ENCODE measurements at regions not wholly inside any gene's neighbourhood (a gene's known extent, or its start where the extent isn't known, plus 50 kb on each side); places are given as distances from the start of the nearest gene placed in this dataset.

DNA sequence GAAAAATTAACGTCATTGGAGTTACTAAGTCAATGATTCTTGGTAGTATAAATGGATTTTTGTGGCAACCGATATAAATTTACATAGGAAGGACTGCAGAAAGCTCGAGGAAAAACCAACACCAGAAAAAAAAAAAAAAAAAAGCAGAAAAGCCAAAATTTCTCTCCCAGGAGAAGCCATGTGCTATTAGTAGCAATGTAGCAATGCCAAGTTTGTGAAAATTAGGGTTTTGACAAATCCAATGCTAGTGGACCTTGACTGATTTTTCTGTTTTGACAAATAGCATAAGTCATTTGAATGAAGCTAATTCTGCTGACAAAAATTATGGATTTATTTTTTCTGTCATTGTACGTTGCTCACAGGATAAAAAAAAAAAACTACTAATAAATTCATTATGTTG is 1561.9 kb downstream of the MRPL39 start:
- TF ChIP-seq CTCF (IDR thresholded peaks at IDR 0.05), result no peak
- DNase-seq (ENCODE audit: low spot score in 2 of 2), result no peak
- H3K4me3 ChIP-seq (ENCODE audit: low read depth, poor library complexity, severe bottlenecking), result no peak overlapping the region
- intact Hi-C loops (cut with DNase I; ENCODE audit: low total_unique reads), result no loop called here
- 52 to 56% methylated on average over 4 of the region's 4 CpGs for WGBS, 2 donors

DNA sequence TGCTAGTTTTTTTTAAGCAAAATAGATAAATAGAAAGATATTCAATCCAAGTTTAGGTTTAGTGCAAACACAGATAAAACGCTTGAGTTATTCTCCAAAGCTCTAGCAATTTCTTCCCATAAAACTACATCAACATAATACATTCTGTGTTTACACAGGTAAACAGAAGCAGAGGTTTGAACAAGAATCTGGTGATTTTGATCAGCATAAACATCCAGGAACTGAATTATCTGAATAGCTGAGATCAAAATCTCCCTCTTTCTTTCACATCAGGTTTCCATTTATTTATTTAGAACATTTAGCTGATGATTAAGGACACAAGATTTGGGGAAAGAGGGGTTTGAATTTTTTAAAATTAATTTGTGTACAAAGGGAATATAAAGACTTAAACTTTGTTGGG is 1564.6 kb downstream of the MRPL39 start:
- H3K4me3 ChIP-seq (ENCODE audit: low read depth, poor library complexity, severe bottlenecking), result no peak overlapping the region
- no peak for DNase-seq (ENCODE audit: low spot score in 2 of 2)
- intact Hi-C loops (cut with DNase I; ENCODE audit: low total_unique reads), result no loop called here
- TF ChIP-seq CTCF (IDR thresholded peaks at IDR 0.05) (no peak), POLR2A (IDR thresholded peaks at IDR 0.05) (no peak)
- 76 to 81% methylated on average over 1 of the region's 1 CpG for WGBS, 2 donors

DNA sequence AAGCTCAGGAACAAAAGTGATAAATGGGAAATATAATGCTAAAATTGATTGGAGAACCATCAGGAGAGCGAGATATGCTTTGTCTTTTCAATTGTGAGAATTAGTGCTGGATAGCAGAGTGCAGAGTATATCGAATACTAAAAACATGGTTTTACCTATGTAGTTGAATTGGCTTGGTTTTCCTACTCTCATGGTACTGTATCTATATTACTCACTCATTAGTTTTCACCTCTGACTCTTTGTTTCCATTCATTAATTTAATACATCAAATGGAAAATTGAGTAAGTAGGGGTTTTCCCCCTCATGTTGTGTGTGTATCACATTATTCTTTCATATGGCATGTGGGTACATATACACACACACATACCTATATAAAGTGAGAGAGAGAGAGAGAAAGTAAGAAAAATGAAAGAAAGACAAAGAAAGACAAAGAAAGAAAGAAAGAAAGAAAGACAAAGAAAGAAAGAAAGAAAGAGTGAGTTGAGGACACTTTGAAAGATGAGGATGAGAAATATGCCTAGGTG is 1574.5 kb downstream of the MRPL39 start:
- no peak overlapping the region for H3K4me3 ChIP-seq (ENCODE audit: low read depth, poor library complexity, severe bottlenecking)
- intact Hi-C loops (cut with DNase I; ENCODE audit: low total_unique reads), result no loop called here
- TF ChIP-seq CTCF (IDR thresholded peaks at IDR 0.05), result no peak
- TF ChIP-seq POLR2A (IDR thresholded peaks at IDR 0.05), result no peak
- DNase-seq (ENCODE audit: low spot score in 2 of 2), result no peak
- WGBS, 2 donors, result 46 to 50% methylated on average over 2 of the region's 2 CpGs

- WGBS, 2 donors, result 48 to 61% methylated on average over 4 of the region's 4 CpGs
- no peak overlapping the region for H3K4me3 ChIP-seq (ENCODE audit: low read depth, poor library complexity, severe bottlenecking)
- intact Hi-C loops (cut with DNase I; ENCODE audit: low total_unique reads), result no loop called here
- no peak for DNase-seq (ENCODE audit: low spot score in 2 of 2)
- TF ChIP-seq CTCF (IDR thresholded peaks at IDR 0.05), result no peak
- TF ChIP-seq POLR2A (IDR thresholded peaks at IDR 0.05), result no peak
Measured at GRCh38 chr21:24027396-24027795, 1579.9 kb downstream of the MRPL39 start.

GRCh38 chr21:24025101-24025500 is 1582.2 kb downstream of the MRPL39 start:
- WGBS, 2 donors, result 13 to 16% methylated on average over 3 of the region's 3 CpGs
- TF ChIP-seq POLR2A (IDR thresholded peaks at IDR 0.05) (no peak), CTCF (IDR thresholded peaks at IDR 0.05) (no peak)
- H3K4me3 ChIP-seq (ENCODE audit: low read depth, poor library complexity, severe bottlenecking), result no peak overlapping the region
- DNase-seq (ENCODE audit: low spot score in 2 of 2), result no peak
- intact Hi-C loops (cut with DNase I; ENCODE audit: low total_unique reads), result no loop called here

GRCh38 chr21:24023936-24024335 is 1583.3 kb downstream of the MRPL39 start:
- intact Hi-C loops (cut with DNase I; ENCODE audit: low total_unique reads), result no loop called here
- TF ChIP-seq CTCF (IDR thresholded peaks at IDR 0.05) (no peak), POLR2A (IDR thresholded peaks at IDR 0.05) (no peak)
- WGBS, 2 donors, result 80 to 93% methylated on average over 1 of the region's 1 CpG
- no peak overlapping the region for H3K4me3 ChIP-seq (ENCODE audit: low read depth, poor library complexity, severe bottlenecking)
- DNase-seq (ENCODE audit: low spot score in 2 of 2), result no peak

Measured in lower leg skin (tissue), 4 donors.